Neuronal stem cell (in vitro differentiated cells): ENCODE measurements at regions not wholly inside any gene's neighbourhood (a gene's known extent, or its start where the extent isn't known, plus 50 kb on each side); places are given as distances from the start of the nearest gene placed in this dataset.
A peak's percentile ranks its signal among the peaks of the same experiment; 100 is the strongest.
"Not testable (repeated sequence)": the region's sequence is repeated elsewhere in the genome, so short reads cannot be mapped to it uniquely, and the experiment has no call there.

Experiments
- DNase-seq: peaks from one replicate; pipeline ENCODE4 v3.0.0-alpha.2; 2013; ENCODE audit warnings: low spot score
- H2AFZ ChIP-seq: one replicate; pipeline ENCODE4 v1.6.1; 2013; ENCODE audit warnings: mild to moderate bottlenecking, low read length, inconsistent platforms
- H2AK5ac ChIP-seq: 2 replicates; pipeline ENCODE4 v1.6.1; 2013; ENCODE audit warnings: low read depth, mild to moderate bottlenecking, inconsistent platforms, low read length, moderate library complexity, mixed read lengths
- H2BK120ac ChIP-seq: 2 replicates; pipeline ENCODE4 v1.6.1; 2013; ENCODE audit warnings: low read depth, mild to moderate bottlenecking, inconsistent platforms, low read length, moderate library complexity, mixed read lengths
- H2BK12ac ChIP-seq: one replicate; pipeline ENCODE4 v1.6.1; 2013; ENCODE audit warnings: low read length, inconsistent platforms
- H2BK15ac ChIP-seq: 2 replicates; pipeline ENCODE4 v1.6.1; 2013; ENCODE audit warnings: mild to moderate bottlenecking, low read length, inconsistent platforms, mixed read lengths
- H2BK5ac ChIP-seq: one replicate; pipeline ENCODE4 v1.6.1; 2013; ENCODE audit warnings: inconsistent platforms, mild to moderate bottlenecking, low read length, moderate library complexity
- H3K14ac ChIP-seq: one replicate; pipeline ENCODE4 v1.6.1; 2013; ENCODE audit warnings: low read length, inconsistent platforms
- H3K18ac ChIP-seq: 2 replicates; pipeline ENCODE4 v1.6.1; 2013; ENCODE audit warnings: low read length, inconsistent platforms
- H3K23ac ChIP-seq: 2 replicates; pipeline ENCODE4 v1.6.1; 2013; ENCODE audit warnings: low read depth, mild to moderate bottlenecking, mixed read lengths, low read length, inconsistent platforms; ENCODE audit not compliant: poor library complexity
- H3K27ac ChIP-seq: replicated peaks from 3 replicates; pipeline ENCODE4 v1.5.1; 2013; ENCODE audit warnings: low read length, inconsistent platforms
- H3K27me3 ChIP-seq, 3 experiments: 2 replicates each; pipeline ENCODE4 v1.6.1; 2013; ENCODE audit warnings: low read length in 3 of 3, mild to moderate bottlenecking in 2 of 3, inconsistent platforms in 1 of 3, low read depth in 1 of 3, mixed read lengths in 1 of 3, moderate library complexity in 1 of 3; ENCODE audit not compliant: control insufficient read depth in 3 of 3, insufficient read depth in 3 of 3
- H3K36me3 ChIP-seq, 2 donors: replicated peaks in 1 of 2; 2 replicates each; pipeline ENCODE4 v1.6.1; 2013; ENCODE audit warnings: low read length in 2 of 2; ENCODE audit not compliant: control insufficient read depth in 2 of 2, insufficient read depth in 2 of 2
- H3K4ac ChIP-seq: 2 replicates; pipeline ENCODE4 v1.6.1; 2013; ENCODE audit warnings: inconsistent platforms, mild to moderate bottlenecking, low read length, moderate library complexity
- H3K4me1 ChIP-seq, 2 donors: 1 replicate in 1 of 2; 2 replicates in 1 of 2; pipeline ENCODE4 v1.6.1; 2013; ENCODE audit warnings: low read length in 2 of 2, low read depth in 1 of 2; ENCODE audit not compliant: control insufficient read depth in 2 of 2, insufficient read depth in 1 of 2
- H3K4me2 ChIP-seq: one replicate; pipeline ENCODE4 v1.6.1; 2013; ENCODE audit warnings: mild to moderate bottlenecking, low read length, inconsistent platforms; ENCODE audit not compliant: insufficient read depth, poor library complexity, severe bottlenecking
- H3K4me3 ChIP-seq, 2 donors: 2 replicates each; pipeline ENCODE4 v1.5.1; 2013; ENCODE audit warnings: low read length in 2 of 2, mild to moderate bottlenecking in 2 of 2, inconsistent platforms in 1 of 2, moderate library complexity in 1 of 2
- H3K79me1 ChIP-seq: one replicate; pipeline ENCODE4 v1.6.1; 2013; ENCODE audit warnings: low read depth, mild to moderate bottlenecking, inconsistent platforms, low read length, moderate library complexity
- H3K9ac ChIP-seq: one replicate; pipeline ENCODE4 v1.6.1; 2013; ENCODE audit warnings: mild to moderate bottlenecking, low read depth, low read length, inconsistent platforms; ENCODE audit not compliant: poor library complexity
- H3K9me3 ChIP-seq, 2 donors: replicated peaks in 1 of 2; 2 replicates each; pipeline versions ENCODE3 to v1.6.1; 2013; ENCODE audit warnings: low read length in 2 of 2, mild to moderate bottlenecking in 2 of 2, inconsistent platforms in 1 of 2, low read depth in 1 of 2, mixed read lengths in 1 of 2, moderate library complexity in 1 of 2; ENCODE audit not compliant: control insufficient read depth in 2 of 2, insufficient read depth in 1 of 2
- H4K8ac ChIP-seq: one replicate; pipeline ENCODE4 v1.6.1; 2013; ENCODE audit warnings: low read depth, mild to moderate bottlenecking, inconsistent platforms, low read length, moderate library complexity
- H4K91ac ChIP-seq: one replicate; pipeline ENCODE4 v1.6.1; 2013; ENCODE audit warnings: low read length, low read depth, mild to moderate bottlenecking, inconsistent platforms; ENCODE audit not compliant: poor library complexity
- WGBS, 2 donors: extraction: QIAGEN DNeasy Blood & Tissue Kit; methylation state at CpG; one replicate each; pipeline ENCODE4 v1.1.7; 2013; ENCODE audit warnings: missing lambda C conversion rate in 2 of 2, mixed read lengths in 1 of 2; ENCODE audit not compliant: insufficient read length in 2 of 2, insufficient replicate concordance in 1 of 2; ENCODE audit errors: extremely low coverage in 2 of 2; 5-methylcytosine and 5-hydroxymethylcytosine counted together

GRCh38 chr6:168188369-168189199 is 109.6 kb upstream of the FRMD1 start:
- DNase-seq: no peak
- no peaks in the 10 kb centered on the region for H3K79me1 ChIP-seq
- no peak overlapping the region for H3K18ac ChIP-seq
- WGBS, 2 donors: no CpG with 5 or more reads among the region's 17 CpGs
- H2BK12ac ChIP-seq: no peak overlapping the region
- H3K4me2 ChIP-seq: no peak overlapping the region
- no peak overlapping the region for H2BK120ac ChIP-seq
- H3K4ac ChIP-seq: no peak overlapping the region
- H2AK5ac ChIP-seq: peak overlapping the region; percentile 47
- no peak overlapping the region for H4K8ac ChIP-seq
- peaks cover 0 to 25% (median 0%) of the 10 kb centered on the region in 3 experiments for H3K27me3 ChIP-seq
- H3K4me3 ChIP-seq: no peak overlapping the region
- no peak overlapping the region for H2BK5ac ChIP-seq
- H4K91ac ChIP-seq: no peak overlapping the region
- no peak overlapping the region for H3K23ac ChIP-seq
- no peaks in the 10 kb centered on the region for H3K36me3 ChIP-seq
- no peak overlapping the region for H2AFZ ChIP-seq
- H3K4me1 ChIP-seq: peaks cover 3 to 4% of the 10 kb centered on the region in 2 donors
- no peak overlapping the region for H3K9ac ChIP-seq
- H3K27ac ChIP-seq: no peak overlapping the region
- no peak overlapping the region for H2BK15ac ChIP-seq
- peaks cover 0 to 6% of the 10 kb centered on the region in 2 donors for H3K9me3 ChIP-seq
- H3K14ac ChIP-seq: no peak overlapping the region

- H2BK15ac ChIP-seq: no peak overlapping the region
- no peak overlapping the region for H2BK120ac ChIP-seq
- H3K4ac ChIP-seq: no peak overlapping the region
- no peak overlapping the region for H2BK12ac ChIP-seq
- H3K4me2 ChIP-seq: no peak overlapping the region
- H3K18ac ChIP-seq: no peak overlapping the region
- no peak overlapping the region for H3K27ac ChIP-seq
- peaks cover 0 to 2% of the 10 kb centered on the region in 2 donors for H3K4me1 ChIP-seq
- H2BK5ac ChIP-seq: no peak overlapping the region
- peaks cover 0 to 40% (median 0%) of the 10 kb centered on the region in 3 experiments for H3K27me3 ChIP-seq
- WGBS, 2 donors: no CpG with 5 or more reads among the region's 5 CpGs
- H4K8ac ChIP-seq: no peak overlapping the region
- no peaks in the 10 kb centered on the region for H3K36me3 ChIP-seq
- no peak overlapping the region for H3K9ac ChIP-seq
- H2AFZ ChIP-seq: no peak overlapping the region
- H3K23ac ChIP-seq: no peak overlapping the region
- H4K91ac ChIP-seq: no peak overlapping the region
- H2AK5ac ChIP-seq: no peak overlapping the region
- H3K79me1 ChIP-seq: no peaks in the 10 kb centered on the region
- DNase-seq: no peak
- no peak overlapping the region for H3K14ac ChIP-seq
- H3K4me3 ChIP-seq: no peak overlapping the region
- peaks cover 0 to 6% of the 10 kb centered on the region in 2 donors for H3K9me3 ChIP-seq
Observed at GRCh38 chr6:168186438-168186837, 107.4 kb upstream of the FRMD1 start.

- H2BK12ac ChIP-seq, H3K27ac ChIP-seq, H4K91ac ChIP-seq, H3K23ac ChIP-seq, H3K9ac ChIP-seq, H3K9me3 ChIP-seq, H2BK15ac ChIP-seq, H3K18ac ChIP-seq, H4K8ac ChIP-seq, DNase-seq, H3K79me1 ChIP-seq, H3K4ac ChIP-seq, H3K36me3 ChIP-seq, H2AK5ac ChIP-seq, H3K14ac ChIP-seq, H3K4me2 ChIP-seq, H3K4me3 ChIP-seq, H2BK5ac ChIP-seq, H3K4me1 ChIP-seq, H2AFZ ChIP-seq, H2BK120ac ChIP-seq: not testable (repeated sequence)
- peaks cover 0 to 44% (median 0%) of the 10 kb centered on the region in 3 experiments for H3K27me3 ChIP-seq
- WGBS, 2 donors: no CpG with 5 or more reads among the region's 1 CpG
Observed at GRCh38 chr6:168186018-168186417, 107.0 kb upstream of the FRMD1 start.

- H3K27me3 ChIP-seq: peaks cover 0 to 53% (median 0%) of the 10 kb centered on the region in 3 experiments
- H2BK12ac ChIP-seq: no peak overlapping the region
- H3K4me2 ChIP-seq: no peak overlapping the region
- no peak overlapping the region for H2BK5ac ChIP-seq
- DNase-seq: no peak
- H3K36me3 ChIP-seq: no peaks in the 10 kb centered on the region
- no peak overlapping the region for H4K8ac ChIP-seq
- H3K23ac ChIP-seq: no peak overlapping the region
- H3K9me3 ChIP-seq: peaks cover 0 to 6% of the 10 kb centered on the region in 2 donors
- H3K14ac ChIP-seq: no peak overlapping the region
- H3K4ac ChIP-seq: no peak overlapping the region
- H2BK15ac ChIP-seq: no peak overlapping the region
- no peak overlapping the region for H2BK120ac ChIP-seq
- no peak overlapping the region for H4K91ac ChIP-seq
- H2AK5ac ChIP-seq: no peak overlapping the region
- no peak overlapping the region for H3K27ac ChIP-seq
- no peak overlapping the region for H2AFZ ChIP-seq
- H3K18ac ChIP-seq: no peak overlapping the region
- peaks cover 2 to 7% of the 10 kb centered on the region in 2 donors for H3K4me1 ChIP-seq
- H3K4me3 ChIP-seq: peak overlapping the region in 1 of 2 donors; percentile 60
- no peak overlapping the region for H3K9ac ChIP-seq
- H3K79me1 ChIP-seq: no peaks in the 10 kb centered on the region
- WGBS, 2 donors: no CpG with 5 or more reads among the region's 5 CpGs
Observed at GRCh38 chr6:168184701-168185100, 105.7 kb upstream of the FRMD1 start.
